Fibroblast of villous mesenchyme (primary cell): ENCODE measurements at regions not wholly inside any gene's neighbourhood (a gene's known extent, or its start where the extent isn't known, plus 50 kb on each side); places are given as distances from the start of the nearest gene placed in this dataset.

Source experiments
- DNase-seq: peaks from one replicate; pipeline ENCODE4 v3.0.0-alpha.2; 2010; ENCODE audit warnings: low read depth
- H3K4me3 ChIP-seq: 2 replicates; pipeline ENCODE4 v1.5.1; 2011; ENCODE audit warnings: low read depth, mild to moderate bottlenecking, low read length
- CTCF ChIP-seq: IDR thresholded peaks from 2 replicates; pipeline ENCODE4 v1.5.1; 2012; ENCODE audit warnings: low read depth, mild to moderate bottlenecking, low read length; ENCODE audit not compliant: insufficient read depth

- no peak for TF ChIP-seq CTCF
- H3K4me3 ChIP-seq = no peak overlapping the region
- DNase-seq = no peak
Measured at GRCh38 chr9:89999176-89999533, 394.3 kb downstream of the GADD45G start.

GRCh38 chr9:89999534-90000370 is 394.9 kb downstream of the GADD45G start:
- DNase-seq = peak; percentile 71
- no peak for TF ChIP-seq CTCF
- H3K4me3 ChIP-seq = peak overlapping the region; percentile 22

GRCh38 chr9:90000925-90001324 is 396.1 kb downstream of the GADD45G start:
- DNase-seq = peak; percentile 13
- TF ChIP-seq CTCF = no peak
- no peak overlapping the region for H3K4me3 ChIP-seq

- H3K4me3 ChIP-seq = no peak overlapping the region
- DNase-seq = no peak
- no peak for TF ChIP-seq CTCF
Measured at GRCh38 chr9:90001747-90002146, 396.9 kb downstream of the GADD45G start.

- no peak for TF ChIP-seq CTCF
Measured at GRCh38 chr9:90002397-90003271, 397.8 kb downstream of the GADD45G start.

GRCh38 chr9:90005388-90005787 is 400.6 kb downstream of the GADD45G start:
- no peak overlapping the region for H3K4me3 ChIP-seq
- TF ChIP-seq CTCF = no peak
- DNase-seq = no peak

More at GRCh38 chr9:90002397-90003271, 397.8 kb downstream of the GADD45G start:
- no peak for DNase-seq
- no peak overlapping the region for H3K4me3 ChIP-seq
